ENCODE measurements at regions not wholly inside any gene's neighbourhood (a gene's known extent, or its start where the extent isn't known, plus 50 kb on each side); places are given as distances from the start of the nearest gene placed in this dataset.

GRCh38 chr6:14732226-14732843 lies 513.5 kb upstream of the JARID2 start:
- WGBS, 2 donors: 66 to 77% methylated on average over 4 of the region's 4 CpGs
- Histone ChIP-seq H3K4me1 (ENCODE audit: control insufficient read depth in 5 of 5, insufficient read depth in 5 of 5, low read length in 5 of 5) (peaks cover 0 to 42% (median 0%) of the 10 kb centered on the region in 5 donors), H3K9me3 (ENCODE audit: control insufficient read depth in 4 of 4, insufficient read depth in 3 of 4, low read length in 3 of 4) (no peaks in the 10 kb centered on the region), H3K27ac (ENCODE audit: low read depth in 1 of 2, low read length in 1 of 2) (no peak overlapping the region), H3K4me3 (no peak overlapping the region), H3K27me3 (ENCODE audit: control insufficient read depth in 3 of 3, insufficient read depth in 3 of 3, low read length in 2 of 3) (no peaks in the 10 kb centered on the region), H3K9ac (ENCODE audit: insufficient read depth in 1 of 2, low read length in 2 of 2) (no peak overlapping the region), H3K36me3 (ENCODE audit: control insufficient read depth in 4 of 4, insufficient read depth in 4 of 4, low read length in 4 of 4) (no peaks in the 10 kb centered on the region)
- TF ChIP-seq, protein P1, sequence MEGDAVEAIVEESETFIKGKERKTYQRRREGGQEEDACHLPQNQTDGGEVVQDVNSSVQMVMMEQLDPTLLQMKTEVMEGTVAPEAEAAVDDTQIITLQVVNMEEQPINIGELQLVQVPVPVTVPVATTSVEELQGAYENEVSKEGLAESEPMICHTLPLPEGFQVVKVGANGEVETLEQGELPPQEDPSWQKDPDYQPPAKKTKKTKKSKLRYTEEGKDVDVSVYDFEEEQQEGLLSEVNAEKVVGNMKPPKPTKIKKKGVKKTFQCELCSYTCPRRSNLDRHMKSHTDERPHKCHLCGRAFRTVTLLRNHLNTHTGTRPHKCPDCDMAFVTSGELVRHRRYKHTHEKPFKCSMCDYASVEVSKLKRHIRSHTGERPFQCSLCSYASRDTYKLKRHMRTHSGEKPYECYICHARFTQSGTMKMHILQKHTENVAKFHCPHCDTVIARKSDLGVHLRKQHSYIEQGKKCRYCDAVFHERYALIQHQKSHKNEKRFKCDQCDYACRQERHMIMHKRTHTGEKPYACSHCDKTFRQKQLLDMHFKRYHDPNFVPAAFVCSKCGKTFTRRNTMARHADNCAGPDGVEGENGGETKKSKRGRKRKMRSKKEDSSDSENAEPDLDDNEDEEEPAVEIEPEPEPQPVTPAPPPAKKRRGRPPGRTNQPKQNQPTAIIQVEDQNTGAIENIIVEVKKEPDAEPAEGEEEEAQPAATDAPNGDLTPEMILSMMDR (IDR thresholded peaks at IDR 0.05; ENCODE audit: control extremely low read depth, extremely low read depth): no peak
- ATAC-seq (ENCODE audit: insufficient read depth, low FRiP score) (no peak), DNase-seq (no peak)

DNA sequence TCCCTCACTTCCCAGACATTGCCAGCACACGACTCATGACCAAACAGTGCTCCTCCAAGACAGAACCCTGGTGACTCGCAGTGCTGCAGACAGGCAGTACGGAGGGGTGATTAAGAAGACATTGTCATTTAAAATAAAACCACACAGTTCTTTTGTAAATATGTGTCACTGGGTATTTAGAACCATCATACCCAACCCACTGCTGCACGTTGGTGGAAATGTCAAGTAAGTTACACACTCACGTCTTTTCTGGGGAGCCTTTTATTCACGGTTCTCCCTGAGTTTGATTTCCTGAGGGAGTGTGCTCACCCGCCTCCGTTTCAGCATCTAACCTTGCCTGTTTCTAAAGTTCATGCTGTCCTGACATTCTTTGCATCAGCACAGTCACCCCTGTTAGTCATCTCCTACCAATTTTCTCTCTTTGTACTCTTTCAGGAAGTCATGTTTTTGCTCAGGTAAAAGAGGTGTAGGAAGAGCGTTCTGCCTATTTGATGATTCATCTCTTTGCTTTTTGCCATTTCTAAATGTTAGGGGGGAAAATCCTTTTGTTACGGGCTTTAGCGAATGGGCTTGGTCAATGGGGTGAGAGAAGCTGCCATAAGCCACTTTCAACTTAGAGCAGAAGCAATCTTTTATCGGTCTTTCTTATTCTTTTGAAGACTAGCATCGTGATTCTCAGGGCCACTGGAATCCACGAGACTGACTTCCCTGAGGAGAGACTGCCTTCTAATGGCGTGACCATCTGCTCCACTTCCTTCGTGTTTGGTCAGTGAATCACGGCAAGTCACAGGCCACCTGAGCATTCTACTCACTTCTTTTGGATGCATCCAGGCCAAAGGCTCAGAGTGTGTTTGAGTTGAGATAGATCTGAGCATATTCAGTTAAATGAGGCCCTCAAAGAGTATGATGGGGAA lies 512.8 kb upstream of the JARID2 start:
- H3K9me3 ChIP-seq (ENCODE audit: control insufficient read depth in 4 of 4, insufficient read depth in 3 of 4, low read length in 3 of 4): no peaks in the 10 kb centered on the region
- TF ChIP-seq, protein P1 (IDR thresholded peaks at IDR 0.05; ENCODE audit: control extremely low read depth, extremely low read depth): no peak
- H3K4me3 ChIP-seq: no peak overlapping the region
- WGBS, 2 donors: 76 to 82% methylated on average over 17 of the region's 17 CpGs
- H3K4me1 ChIP-seq (ENCODE audit: control insufficient read depth in 5 of 5, insufficient read depth in 5 of 5, low read length in 5 of 5): peaks cover 0 to 34% (median 0%) of the 10 kb centered on the region in 5 donors
- no peak for DNase-seq
- ATAC-seq (ENCODE audit: insufficient read depth, low FRiP score): no peak
- no peak overlapping the region for H3K27ac ChIP-seq (ENCODE audit: low read depth in 1 of 2, low read length in 1 of 2)
- H3K27me3 ChIP-seq (ENCODE audit: control insufficient read depth in 3 of 3, insufficient read depth in 3 of 3, low read length in 2 of 3): no peaks in the 10 kb centered on the region
- H3K36me3 ChIP-seq (ENCODE audit: control insufficient read depth in 4 of 4, insufficient read depth in 4 of 4, low read length in 4 of 4): no peaks in the 10 kb centered on the region
- no peak overlapping the region for H3K9ac ChIP-seq (ENCODE audit: insufficient read depth in 1 of 2, low read length in 2 of 2)

- DNase-seq: no peak
- Histone ChIP-seq H3K9me3 (ENCODE audit: control insufficient read depth in 4 of 4, insufficient read depth in 3 of 4, low read length in 3 of 4) (no peaks in the 10 kb centered on the region), H3K36me3 (ENCODE audit: control insufficient read depth in 4 of 4, insufficient read depth in 4 of 4, low read length in 4 of 4) (no peaks in the 10 kb centered on the region), H3K4me3 (no peak overlapping the region), H3K27me3 (ENCODE audit: control insufficient read depth in 3 of 3, insufficient read depth in 3 of 3, low read length in 2 of 3) (no peaks in the 10 kb centered on the region), H3K4me1 (ENCODE audit: control insufficient read depth in 5 of 5, insufficient read depth in 5 of 5, low read length in 5 of 5) (peaks cover 0 to 25% (median 0%) of the 10 kb centered on the region in 5 donors), H3K27ac (ENCODE audit: low read depth in 1 of 2, low read length in 1 of 2) (no peak overlapping the region), H3K9ac (ENCODE audit: insufficient read depth in 1 of 2, low read length in 2 of 2) (no peak overlapping the region)
- TF ChIP-seq, protein P1 (IDR thresholded peaks at IDR 0.05; ENCODE audit: control extremely low read depth, extremely low read depth): no peak
- no peak for ATAC-seq (ENCODE audit: insufficient read depth, low FRiP score)
- 92 to 100% methylated on average over 2 of the region's 2 CpGs for WGBS, 2 donors
Measured at GRCh38 chr6:14734052-14734415, 511.8 kb upstream of the JARID2 start.
